Loucy (cell line): ENCODE measurements at regions not wholly inside any gene's neighbourhood (a gene's known extent, or its start where the extent isn't known, plus 50 kb on each side); places are given as distances from the start of the nearest gene placed in this dataset.

Source experiments
- EZH2phosphoT487 ChIP-seq: fragments of 200-600 bp; IDR thresholded peaks from 2 replicates; pipeline ENCODE4 v1.6.1; 2018; ENCODE audit warnings: antibody characterized with exemption, mild to moderate bottlenecking, moderate library complexity, borderline replicate concordance
- TF ChIP-seq, protein P1 (sequence below): fragments of 200-600 bp; sonication (generic); conservative IDR thresholded peaks from 2 replicates; pipeline ENCODE4 v1.5.1; 2014; ENCODE audit warnings: mild to moderate bottlenecking, antibody characterized with exemption, low read length

GRCh38 chr2:17095340-17095739 is 422.9 kb downstream of the RAD51AP2 start:
- TF ChIP-seq, protein P1, sequence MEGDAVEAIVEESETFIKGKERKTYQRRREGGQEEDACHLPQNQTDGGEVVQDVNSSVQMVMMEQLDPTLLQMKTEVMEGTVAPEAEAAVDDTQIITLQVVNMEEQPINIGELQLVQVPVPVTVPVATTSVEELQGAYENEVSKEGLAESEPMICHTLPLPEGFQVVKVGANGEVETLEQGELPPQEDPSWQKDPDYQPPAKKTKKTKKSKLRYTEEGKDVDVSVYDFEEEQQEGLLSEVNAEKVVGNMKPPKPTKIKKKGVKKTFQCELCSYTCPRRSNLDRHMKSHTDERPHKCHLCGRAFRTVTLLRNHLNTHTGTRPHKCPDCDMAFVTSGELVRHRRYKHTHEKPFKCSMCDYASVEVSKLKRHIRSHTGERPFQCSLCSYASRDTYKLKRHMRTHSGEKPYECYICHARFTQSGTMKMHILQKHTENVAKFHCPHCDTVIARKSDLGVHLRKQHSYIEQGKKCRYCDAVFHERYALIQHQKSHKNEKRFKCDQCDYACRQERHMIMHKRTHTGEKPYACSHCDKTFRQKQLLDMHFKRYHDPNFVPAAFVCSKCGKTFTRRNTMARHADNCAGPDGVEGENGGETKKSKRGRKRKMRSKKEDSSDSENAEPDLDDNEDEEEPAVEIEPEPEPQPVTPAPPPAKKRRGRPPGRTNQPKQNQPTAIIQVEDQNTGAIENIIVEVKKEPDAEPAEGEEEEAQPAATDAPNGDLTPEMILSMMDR: no peak
- TF ChIP-seq EZH2phosphoT487: no peak
